ENCODE measurements at regions not wholly inside any gene's neighbourhood (a gene's known extent, or its start where the extent isn't known, plus 50 kb on each side); places are given as distances from the start of the nearest gene placed in this dataset.

DNA sequence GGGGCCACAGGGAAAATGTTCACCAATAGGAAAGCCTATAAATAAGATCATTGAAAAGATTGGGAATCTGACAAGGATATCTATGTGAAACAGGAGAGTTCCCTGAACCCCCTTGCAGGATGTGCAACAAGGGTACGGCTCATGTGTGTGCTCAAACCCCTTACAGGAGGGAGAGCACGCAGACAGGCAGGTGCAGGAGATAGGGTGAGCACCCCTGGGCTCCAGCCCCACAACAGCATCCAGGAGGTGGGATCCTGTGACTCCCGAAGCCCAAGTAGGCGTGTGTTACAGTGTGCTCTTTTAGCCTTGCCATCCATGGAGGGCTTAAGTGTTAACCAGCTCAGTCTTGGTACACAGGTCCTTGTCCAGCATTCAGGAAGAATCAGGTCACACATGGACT, 204.2 kb downstream of the BMP7 start:
- TF ChIP-seq, protein P1, sequence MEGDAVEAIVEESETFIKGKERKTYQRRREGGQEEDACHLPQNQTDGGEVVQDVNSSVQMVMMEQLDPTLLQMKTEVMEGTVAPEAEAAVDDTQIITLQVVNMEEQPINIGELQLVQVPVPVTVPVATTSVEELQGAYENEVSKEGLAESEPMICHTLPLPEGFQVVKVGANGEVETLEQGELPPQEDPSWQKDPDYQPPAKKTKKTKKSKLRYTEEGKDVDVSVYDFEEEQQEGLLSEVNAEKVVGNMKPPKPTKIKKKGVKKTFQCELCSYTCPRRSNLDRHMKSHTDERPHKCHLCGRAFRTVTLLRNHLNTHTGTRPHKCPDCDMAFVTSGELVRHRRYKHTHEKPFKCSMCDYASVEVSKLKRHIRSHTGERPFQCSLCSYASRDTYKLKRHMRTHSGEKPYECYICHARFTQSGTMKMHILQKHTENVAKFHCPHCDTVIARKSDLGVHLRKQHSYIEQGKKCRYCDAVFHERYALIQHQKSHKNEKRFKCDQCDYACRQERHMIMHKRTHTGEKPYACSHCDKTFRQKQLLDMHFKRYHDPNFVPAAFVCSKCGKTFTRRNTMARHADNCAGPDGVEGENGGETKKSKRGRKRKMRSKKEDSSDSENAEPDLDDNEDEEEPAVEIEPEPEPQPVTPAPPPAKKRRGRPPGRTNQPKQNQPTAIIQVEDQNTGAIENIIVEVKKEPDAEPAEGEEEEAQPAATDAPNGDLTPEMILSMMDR (conservative IDR thresholded peaks at IDR 0.05) = no peak
- no peak for TF ChIP-seq ZFX (IDR thresholded peaks at IDR 0.05)
- no peak overlapping the region for H3K27ac ChIP-seq

DNA sequence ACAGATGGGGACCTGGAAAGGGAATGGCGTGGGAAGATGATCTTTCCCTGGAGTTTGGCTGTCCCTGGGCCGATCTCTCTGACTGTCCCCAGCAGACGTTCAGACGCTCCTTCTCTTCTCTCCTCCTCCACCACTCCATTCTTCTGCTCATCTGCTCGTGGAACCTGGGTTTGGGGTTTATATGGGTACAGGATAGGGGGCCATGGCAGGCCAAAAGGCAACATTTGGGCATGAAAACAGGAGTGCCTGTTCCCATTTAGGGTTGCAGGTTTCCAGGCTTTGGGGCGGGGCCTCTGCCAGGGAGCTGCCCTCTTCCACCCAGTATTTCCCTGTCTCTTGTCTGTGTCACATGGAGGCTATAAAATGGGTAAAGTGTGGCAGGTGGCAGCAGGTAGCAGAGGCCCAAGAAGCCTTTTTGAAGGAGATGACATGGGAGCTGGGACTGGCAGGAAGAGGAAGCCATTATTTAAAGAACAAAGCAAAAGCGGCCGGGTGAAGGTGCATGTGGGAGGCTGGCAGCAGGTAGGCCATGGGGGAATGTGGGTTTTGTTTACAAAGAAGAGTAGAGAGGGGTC, 203.7 kb downstream of the BMP7 start:
- no peak for TF ChIP-seq ZFX (IDR thresholded peaks at IDR 0.05)
- TF ChIP-seq, protein P1 (conservative IDR thresholded peaks at IDR 0.05) = no peak
- no peak overlapping the region for H3K27ac ChIP-seq

DNA sequence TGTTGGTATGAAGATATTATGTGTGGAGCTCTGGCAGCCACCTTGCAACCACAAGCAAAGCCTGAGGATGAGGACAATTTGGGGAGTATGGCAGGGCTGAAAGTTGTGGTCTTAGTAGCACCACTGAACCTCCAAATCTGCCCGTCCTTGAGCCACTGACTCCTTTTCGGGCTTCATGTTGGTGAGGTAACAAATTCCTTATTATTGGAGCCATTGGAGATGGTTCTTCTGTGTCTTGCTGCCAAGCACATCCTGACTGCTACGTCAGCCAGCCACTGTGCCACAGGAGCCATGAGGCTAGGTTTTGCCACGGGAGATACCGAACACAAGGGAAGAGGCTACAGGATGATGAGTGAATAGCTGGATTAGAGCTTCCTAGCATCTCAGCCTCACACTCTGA, 201.6 kb downstream of the BMP7 start:
- TF ChIP-seq ZFX (IDR thresholded peaks at IDR 0.05) = no peak
- TF ChIP-seq, protein P1 (conservative IDR thresholded peaks at IDR 0.05) = no peak
- no peak overlapping the region for H3K27ac ChIP-seq

DNA sequence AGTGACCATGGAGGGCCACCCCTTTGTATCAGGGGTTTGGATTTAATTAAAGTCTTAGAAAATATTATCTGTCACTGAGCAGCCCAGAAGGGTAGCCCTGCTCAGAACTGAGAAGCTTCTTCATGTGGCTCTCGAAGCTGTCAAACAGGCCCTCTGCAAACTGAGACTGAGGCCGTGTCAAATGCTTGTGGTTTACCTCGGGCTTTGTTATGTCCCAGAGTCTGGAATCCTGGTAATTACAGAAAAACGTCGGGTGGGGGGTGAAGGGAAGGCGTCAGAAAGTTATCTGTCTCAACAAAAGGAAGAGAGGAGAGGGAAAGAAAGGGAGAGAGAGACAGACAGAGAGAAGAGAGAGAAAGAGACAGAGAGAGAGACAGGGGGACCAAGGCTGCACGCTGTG, 200.8 kb downstream of the BMP7 start:
- no peak overlapping the region for H3K27ac ChIP-seq
- TF ChIP-seq, protein P1 (conservative IDR thresholded peaks at IDR 0.05) = no peak
- TF ChIP-seq ZFX (IDR thresholded peaks at IDR 0.05) = no peak

DNA sequence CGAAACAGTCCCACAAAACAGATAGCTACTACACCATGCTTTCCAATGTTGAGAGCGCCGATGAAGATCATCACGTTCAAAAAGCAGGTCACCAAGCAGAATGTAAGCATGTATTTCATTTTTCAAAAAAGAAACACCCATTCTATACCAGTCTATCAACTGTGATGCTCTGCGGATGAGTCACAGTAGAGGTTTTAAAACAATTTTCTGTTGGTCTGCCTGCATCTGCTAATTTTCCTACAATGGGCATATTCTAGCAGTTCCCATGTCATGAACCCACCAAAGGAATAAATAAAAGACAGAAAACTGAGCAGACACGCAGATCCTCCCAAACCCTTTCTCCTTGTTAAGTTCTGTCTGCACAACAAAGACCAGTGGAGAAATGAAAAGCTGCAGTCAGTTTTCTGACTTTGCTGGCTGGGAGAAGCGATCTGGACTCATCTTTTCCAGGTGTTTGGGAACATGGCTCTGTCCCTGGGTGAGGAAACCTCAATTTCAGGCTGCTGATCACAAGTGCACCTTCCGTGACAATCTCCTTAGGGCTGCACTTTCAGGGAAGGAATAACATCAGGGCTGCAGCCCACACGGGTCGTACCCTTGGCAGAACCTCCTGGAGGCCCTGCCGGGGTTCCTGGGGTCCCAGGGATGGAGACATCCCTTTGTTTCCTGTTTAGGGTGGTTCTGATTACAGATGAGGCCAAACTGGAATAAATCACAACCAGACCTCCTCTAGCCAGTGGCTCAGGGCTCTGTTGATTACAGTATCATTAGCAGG, 200.1 kb downstream of the BMP7 start:
- no peak overlapping the region for H3K27ac ChIP-seq
- TF ChIP-seq, protein P1 (conservative IDR thresholded peaks at IDR 0.05) = no peak

DNA sequence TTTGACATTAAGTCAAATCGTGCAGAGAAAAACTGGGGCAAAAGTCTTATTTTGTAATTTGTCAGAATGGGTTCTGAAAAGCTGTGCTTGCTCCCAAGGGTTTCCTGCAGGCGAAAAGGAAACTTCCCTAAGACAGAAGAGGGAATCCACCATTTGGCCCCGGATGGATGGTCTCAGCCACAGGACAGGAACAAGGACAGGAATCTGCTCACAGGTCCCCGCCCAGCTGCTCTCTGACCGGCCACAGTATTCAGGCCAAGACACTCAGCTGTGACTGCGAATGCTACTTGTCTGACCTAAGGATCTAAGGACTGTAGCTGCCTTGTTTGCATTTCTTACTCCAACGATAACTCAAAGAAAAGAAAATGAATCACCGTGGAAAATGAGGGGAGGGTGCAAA, 197.0 kb downstream of the BMP7 start:
- H3K27ac ChIP-seq = no peak overlapping the region
- TF ChIP-seq, protein P1 (conservative IDR thresholded peaks at IDR 0.05) = no peak
- no peak for TF ChIP-seq ZFX (IDR thresholded peaks at IDR 0.05)

DNA sequence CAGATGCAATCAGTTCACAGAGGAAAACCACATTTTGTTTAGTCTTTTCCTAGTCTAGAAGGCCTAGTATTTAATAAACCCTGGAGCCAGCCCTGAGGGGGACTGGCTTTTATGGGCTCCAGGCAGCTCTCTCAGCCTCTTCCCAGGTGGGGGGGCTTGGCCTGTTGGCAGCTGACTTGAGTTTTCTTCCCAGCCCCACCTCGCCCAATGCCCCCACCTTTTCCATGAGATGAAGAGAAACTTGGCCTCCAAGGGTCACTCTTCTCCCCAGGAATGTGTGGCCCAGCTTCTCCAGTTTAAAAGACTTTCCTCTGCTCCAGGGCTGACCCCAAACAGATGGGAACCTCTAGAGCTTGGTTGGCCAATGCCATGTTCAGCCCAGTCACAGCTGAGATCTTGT, 196.1 kb downstream of the BMP7 start:
- no peak for TF ChIP-seq ZFX (IDR thresholded peaks at IDR 0.05)
- TF ChIP-seq, protein P1 (conservative IDR thresholded peaks at IDR 0.05) = no peak
- no peak overlapping the region for H3K27ac ChIP-seq
